HCT116 (cell line): ENCODE measurements at regions not wholly inside any gene's neighbourhood (a gene's known extent, or its start where the extent isn't known, plus 50 kb on each side); places are given as distances from the start of the nearest gene placed in this dataset.

Experiments
- ATAC-seq: fragments of 200-7000 bp; cut with Tn5 transposase; 2 replicates; pipeline ENCODE4 v1.9.1; 2020; ENCODE audit warnings: mild to moderate bottlenecking, moderate library complexity
- BruUV-seq: library from RNA; stranded (reverse); fragments of 400-500 nt; replicated peaks from 2 replicates; lab custom pipeline; 2021; lab: Mats Ljungman, UMichigan
- CTCF ChIA-PET: fragments of 300-600 bp; sonication (Branson Sonifier 250); formaldehyde crosslinking; loops from one replicate; lab custom pipeline; 2021; ENCODE audit warnings: antibody characterized with exemption; lab: Charles Lee
- POLR2A ChIA-PET: fragments of 300-600, 350-600 bp; sonication (Branson Sonifier 250); formaldehyde crosslinking; loops from one replicate; lab custom pipeline; 2021; ENCODE audit warnings: antibody characterized with exemption; lab: Charles Lee
- RAD21 ChIA-PET, 2 experiments: fragments of 300-600 bp; sonication (Branson Sonifier 250); formaldehyde crosslinking; loops; one replicate each; lab custom pipeline; 2023; ENCODE audit warnings: low total read pairs in 2 of 2; ENCODE audit not compliant: uncharacterized antibody in 2 of 2, unreplicated experiment in 2 of 2, low non-redundant PET in 1 of 2; lab: Charles Lee
- DNase-seq: peaks from one replicate; pipeline ENCODE4 v3.0.0-alpha.2; 2010; ENCODE audit warnings: low read depth, low spot score
- H2AFZ ChIP-seq: fragments of 200-600 bp; shearing (Covaris generic), sonication (generic); 2 replicates; pipeline ENCODE4 v1.6.1; 2017; ENCODE audit warnings: low read depth, mixed run types, mixed read lengths, antibody characterized with exemption, low read length; ENCODE audit not compliant: poor library complexity, severe bottlenecking
- H3K27ac ChIP-seq: 2 replicates; pipeline ENCODE4 v1.5.1; 2012; ENCODE audit warnings: low read depth, low read length
- H3K27me3 ChIP-seq: fragments of 200-600 bp; sonication (generic); 2 replicates; pipeline ENCODE4 v1.6.1; 2016; ENCODE audit warnings: mixed run types, low read length, mixed read lengths; ENCODE audit not compliant: insufficient read depth
- H3K36me3 ChIP-seq, 2 experiments: fragments of 200-500 bp in 1 of 2; fragments of 200-600 bp in 1 of 2; sonication (Bioruptor generic) in 1 of 2; sonication (generic) in 1 of 2; 2 replicates each; pipeline versions ENCODE4 v1.5.1 to v1.6.1; 2014 to 2016; ENCODE audit warnings: low read length in 2 of 2, inconsistent platforms in 1 of 2, mixed read lengths in 1 of 2, mixed run types in 1 of 2; ENCODE audit not compliant: insufficient read depth in 2 of 2, control insufficient read depth in 1 of 2
- H3K4me1 ChIP-seq, 2 experiments: fragments of 200-600 bp in 1 of 2; sonication (generic) in 1 of 2; 2 replicates each; pipeline versions ENCODE4 v1.5.1 to v1.6.1; 2012 to 2017; ENCODE audit warnings: low read length in 2 of 2, inconsistent platforms in 1 of 2, mild to moderate bottlenecking in 1 of 2, mixed read lengths in 1 of 2, mixed run types in 1 of 2, moderate library complexity in 1 of 2; ENCODE audit not compliant: insufficient read depth in 2 of 2, control insufficient read depth in 1 of 2
- H3K4me2 ChIP-seq: fragments of 200-600 bp; sonication (generic); 2 replicates; pipeline ENCODE4 v1.6.1; 2017; ENCODE audit warnings: mixed run types, low read length, mixed read lengths
- H3K4me3 ChIP-seq, 2 experiments: fragments of 200-600 bp in 1 of 2; sonication (generic) in 1 of 2; replicated peaks in 1 of 2; 2 replicates each; pipeline ENCODE4 v1.5.1; 2011 to 2016; ENCODE audit warnings: low read length in 2 of 2, control low read depth in 1 of 2, low read depth in 1 of 2, mild to moderate bottlenecking in 1 of 2, mixed read lengths in 1 of 2, mixed run types in 1 of 2
- H3K79me2 ChIP-seq: fragments of 200-600 bp; sonication (generic); 2 replicates; pipeline ENCODE4 v1.6.1; 2017; ENCODE audit warnings: mild to moderate bottlenecking, mixed run types, low read length, moderate library complexity, mixed read lengths; ENCODE audit not compliant: insufficient read depth
- H3K9ac ChIP-seq: fragments of 200-600 bp; sonication (generic); 2 replicates; pipeline ENCODE4 v1.6.1; 2016; ENCODE audit warnings: low read length, mixed read lengths
- H3K9me2 ChIP-seq: fragments of 200-600 bp; sonication (generic), shearing (Covaris generic); 2 replicates; pipeline ENCODE4 v1.6.1; 2017; ENCODE audit warnings: mixed run types, mild to moderate bottlenecking, moderate library complexity; ENCODE audit not compliant: insufficient read depth
- H3K9me3 ChIP-seq, 2 experiments: fragments of 200-500 bp in 1 of 2; fragments of 200-600 bp in 1 of 2; sonication (Bioruptor generic) in 1 of 2; sonication (generic) in 1 of 2; 2 replicates each; pipeline ENCODE4 v1.6.1; 2014 to 2017; ENCODE audit warnings: low read length in 2 of 2, mixed read lengths in 2 of 2, inconsistent platforms in 1 of 2, low read depth in 1 of 2, mild to moderate bottlenecking in 1 of 2, mixed run types in 1 of 2, moderate library complexity in 1 of 2; ENCODE audit not compliant: control insufficient read depth in 1 of 2, insufficient read depth in 1 of 2
- H4K20me1 ChIP-seq: fragments of 200-600 bp; sonication (generic), shearing (Covaris generic); 2 replicates; pipeline ENCODE4 v1.6.1; 2017; ENCODE audit warnings: mixed run types, mild to moderate bottlenecking, moderate library complexity; ENCODE audit not compliant: insufficient read depth
- CBX3 ChIP-seq: IDR thresholded peaks from 2 replicates; pipeline ENCODE4 v1.6.1; 2012; ENCODE audit warnings: low read depth
- EGR1 ChIP-seq: IDR thresholded peaks from 2 replicates; pipeline ENCODE4 v1.6.1; 2012; ENCODE audit warnings: low read depth
- JUND ChIP-seq: IDR thresholded peaks from 2 replicates; pipeline ENCODE4 v1.6.1; 2012
- MAX ChIP-seq: IDR thresholded peaks from 2 replicates; pipeline ENCODE4 v1.6.1; 2012
- POLR2A ChIP-seq: IDR thresholded peaks from 2 replicates; pipeline ENCODE4 v1.7.0; 2011; ENCODE audit warnings: borderline replicate concordance; ENCODE audit not compliant: insufficient read depth, insufficient read length; ENCODE audit errors: extremely low read depth
- RAD21 ChIP-seq: IDR thresholded peaks from 2 replicates; pipeline ENCODE4 v1.6.1; 2012; ENCODE audit warnings: low read depth, mild to moderate bottlenecking
- SIN3A ChIP-seq: IDR thresholded peaks from 2 replicates; pipeline ENCODE4 v1.6.1; 2012; ENCODE audit warnings: low read depth
- SP1 ChIP-seq: IDR thresholded peaks from 2 replicates; pipeline ENCODE4 v1.6.1; 2012; ENCODE audit warnings: low read depth
- SRF ChIP-seq: IDR thresholded peaks from 2 replicates; pipeline ENCODE4 v1.6.1; 2012; ENCODE audit warnings: low read depth
- TCF7L2 ChIP-seq: IDR thresholded peaks from 2 replicates; pipeline ENCODE4 v1.7.0; 2011; ENCODE audit warnings: borderline replicate concordance, inconsistent platforms; ENCODE audit not compliant: insufficient read depth, insufficient read length; ENCODE audit errors: extremely low read depth
- ZFX ChIP-seq: fragments of 450-650 bp; IDR thresholded peaks from 2 replicates; pipeline ENCODE4 v1.6.1; 2017
- ZNF274 ChIP-seq: fragments of 200-500 bp; sonication (Bioruptor generic); IDR thresholded peaks from 2 replicates; pipeline ENCODE4 v1.6.1; 2014; ENCODE audit warnings: mild to moderate bottlenecking, low read depth, low read length, inconsistent platforms
- intact Hi-C: fragments of 100-400 bp; cut with micrococcal nuclease; formaldehyde crosslinking; loops from 2 replicates; pipeline ENCODE4 v1.10.0; 2022
- TF ChIP-seq, protein P1 (sequence below): IDR thresholded peaks from 2 replicates; pipeline ENCODE4 v1.6.1; 2012; ENCODE audit warnings: low read depth

- ChIA-PET RAD21 (no interaction called here), POLR2A (interaction anchor here (0.6 kb wide), 1 partner anchor 727 kb away, joined by 3 read pairs; no protein-coding TSS in a partner anchor), CTCF (no interaction called here)
- Histone ChIP-seq H2AFZ (peak overlapping the region; percentile 32), H3K36me3 (no peaks in the 10 kb centered on the region), H3K9me3 (no peaks in the 10 kb centered on the region), H3K9me2 (no peaks in the 10 kb centered on the region), H3K27ac (no peak overlapping the region), H3K4me2 (no peak overlapping the region), H3K9ac (no peak overlapping the region), H4K20me1 (no peaks in the 10 kb centered on the region), H3K4me1 (no peaks in the 10 kb centered on the region), H3K27me3 (no peaks in the 10 kb centered on the region), H3K79me2 (no peaks in the 10 kb centered on the region), H3K4me3 (no peak overlapping the region)
- TF ChIP-seq ZFX: no peak
- DNase-seq (no peak), ATAC-seq (no peak)
- intact Hi-C loops: no loop called here
- no TSS peak for BruUV-seq
Measured at GRCh38 chr4:111572470-111572869, 572.8 kb upstream of the FAM241A start.

- DNase-seq: no peak
- H3K9me2 ChIP-seq: no peaks in the 10 kb centered on the region
- CTCF ChIA-PET: no interaction called here
- no peaks in the 10 kb centered on the region for H3K27me3 ChIP-seq
- no peak for TF ChIP-seq ZNF274
- TF ChIP-seq, protein P1, sequence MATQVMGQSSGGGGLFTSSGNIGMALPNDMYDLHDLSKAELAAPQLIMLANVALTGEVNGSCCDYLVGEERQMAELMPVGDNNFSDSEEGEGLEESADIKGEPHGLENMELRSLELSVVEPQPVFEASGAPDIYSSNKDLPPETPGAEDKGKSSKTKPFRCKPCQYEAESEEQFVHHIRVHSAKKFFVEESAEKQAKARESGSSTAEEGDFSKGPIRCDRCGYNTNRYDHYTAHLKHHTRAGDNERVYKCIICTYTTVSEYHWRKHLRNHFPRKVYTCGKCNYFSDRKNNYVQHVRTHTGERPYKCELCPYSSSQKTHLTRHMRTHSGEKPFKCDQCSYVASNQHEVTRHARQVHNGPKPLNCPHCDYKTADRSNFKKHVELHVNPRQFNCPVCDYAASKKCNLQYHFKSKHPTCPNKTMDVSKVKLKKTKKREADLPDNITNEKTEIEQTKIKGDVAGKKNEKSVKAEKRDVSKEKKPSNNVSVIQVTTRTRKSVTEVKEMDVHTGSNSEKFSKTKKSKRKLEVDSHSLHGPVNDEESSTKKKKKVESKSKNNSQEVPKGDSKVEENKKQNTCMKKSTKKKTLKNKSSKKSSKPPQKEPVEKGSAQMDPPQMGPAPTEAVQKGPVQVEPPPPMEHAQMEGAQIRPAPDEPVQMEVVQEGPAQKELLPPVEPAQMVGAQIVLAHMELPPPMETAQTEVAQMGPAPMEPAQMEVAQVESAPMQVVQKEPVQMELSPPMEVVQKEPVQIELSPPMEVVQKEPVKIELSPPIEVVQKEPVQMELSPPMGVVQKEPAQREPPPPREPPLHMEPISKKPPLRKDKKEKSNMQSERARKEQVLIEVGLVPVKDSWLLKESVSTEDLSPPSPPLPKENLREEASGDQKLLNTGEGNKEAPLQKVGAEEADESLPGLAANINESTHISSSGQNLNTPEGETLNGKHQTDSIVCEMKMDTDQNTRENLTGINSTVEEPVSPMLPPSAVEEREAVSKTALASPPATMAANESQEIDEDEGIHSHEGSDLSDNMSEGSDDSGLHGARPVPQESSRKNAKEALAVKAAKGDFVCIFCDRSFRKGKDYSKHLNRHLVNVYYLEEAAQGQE: no peak
- TF ChIP-seq EGR1: no peak
- TF ChIP-seq SRF: no peak
- no peak for TF ChIP-seq SIN3A
- no peak for TF ChIP-seq CBX3
- TF ChIP-seq TCF7L2: no peak
- no peak for TF ChIP-seq SP1
- TF ChIP-seq JUND: no peak
- no peak for TF ChIP-seq MAX
- TF ChIP-seq POLR2A: no peak
- no peak for TF ChIP-seq RAD21
- TF ChIP-seq ZFX: no peak
- POLR2A ChIA-PET: interaction anchor here (0.6 kb wide), 1 partner anchor 728 kb away, joined by 3 read pairs; no protein-coding TSS in a partner anchor
- H3K4me3 ChIP-seq: no peak overlapping the region
- no peaks in the 10 kb centered on the region for H3K36me3 ChIP-seq
- no peak overlapping the region for H3K27ac ChIP-seq
- H3K79me2 ChIP-seq: no peaks in the 10 kb centered on the region
- RAD21 ChIA-PET: no interaction called here
- ATAC-seq: no peak
- intact Hi-C loops: no loop called here
- H3K4me1 ChIP-seq: no peaks in the 10 kb centered on the region
- no TSS peak for BruUV-seq
- H4K20me1 ChIP-seq: no peaks in the 10 kb centered on the region
- no peak overlapping the region for H3K4me2 ChIP-seq
- H2AFZ ChIP-seq: no peak overlapping the region
- no peaks in the 10 kb centered on the region for H3K9me3 ChIP-seq
- no peak overlapping the region for H3K9ac ChIP-seq
Measured at GRCh38 chr4:111573386-111573785, 571.9 kb upstream of the FAM241A start.
